ENCODE measurements at regions not wholly inside any gene's neighbourhood (a gene's known extent, or its start where the extent isn't known, plus 50 kb on each side); places are given as distances from the start of the nearest gene placed in this dataset.

DNA sequence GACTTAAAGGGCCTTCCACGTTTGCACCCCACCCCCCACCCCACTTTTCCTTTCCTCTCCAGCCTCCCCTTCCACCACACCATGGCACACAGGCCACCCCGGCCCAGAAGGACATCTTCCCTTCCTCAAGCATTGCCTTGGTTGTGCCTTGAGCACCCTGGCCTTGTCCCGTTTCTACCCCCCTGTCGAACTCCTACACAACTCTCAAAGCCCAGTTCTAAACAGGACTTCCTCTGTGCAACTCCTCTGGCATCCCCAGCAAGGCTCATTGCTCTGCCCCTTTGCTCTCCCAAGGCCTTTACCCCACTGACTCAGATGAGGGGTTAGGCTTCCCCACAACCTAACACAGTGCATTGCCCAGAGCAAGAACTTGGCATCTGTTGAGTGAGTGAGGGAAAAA, 136.1 kb downstream of the HERPUD2 start:
- POLR2A ChIA-PET = no interaction called here
- TF ChIP-seq, protein P1, sequence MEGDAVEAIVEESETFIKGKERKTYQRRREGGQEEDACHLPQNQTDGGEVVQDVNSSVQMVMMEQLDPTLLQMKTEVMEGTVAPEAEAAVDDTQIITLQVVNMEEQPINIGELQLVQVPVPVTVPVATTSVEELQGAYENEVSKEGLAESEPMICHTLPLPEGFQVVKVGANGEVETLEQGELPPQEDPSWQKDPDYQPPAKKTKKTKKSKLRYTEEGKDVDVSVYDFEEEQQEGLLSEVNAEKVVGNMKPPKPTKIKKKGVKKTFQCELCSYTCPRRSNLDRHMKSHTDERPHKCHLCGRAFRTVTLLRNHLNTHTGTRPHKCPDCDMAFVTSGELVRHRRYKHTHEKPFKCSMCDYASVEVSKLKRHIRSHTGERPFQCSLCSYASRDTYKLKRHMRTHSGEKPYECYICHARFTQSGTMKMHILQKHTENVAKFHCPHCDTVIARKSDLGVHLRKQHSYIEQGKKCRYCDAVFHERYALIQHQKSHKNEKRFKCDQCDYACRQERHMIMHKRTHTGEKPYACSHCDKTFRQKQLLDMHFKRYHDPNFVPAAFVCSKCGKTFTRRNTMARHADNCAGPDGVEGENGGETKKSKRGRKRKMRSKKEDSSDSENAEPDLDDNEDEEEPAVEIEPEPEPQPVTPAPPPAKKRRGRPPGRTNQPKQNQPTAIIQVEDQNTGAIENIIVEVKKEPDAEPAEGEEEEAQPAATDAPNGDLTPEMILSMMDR (IDR thresholded peaks at IDR 0.05; ENCODE audit: low read depth, low read length) = no peak

DNA sequence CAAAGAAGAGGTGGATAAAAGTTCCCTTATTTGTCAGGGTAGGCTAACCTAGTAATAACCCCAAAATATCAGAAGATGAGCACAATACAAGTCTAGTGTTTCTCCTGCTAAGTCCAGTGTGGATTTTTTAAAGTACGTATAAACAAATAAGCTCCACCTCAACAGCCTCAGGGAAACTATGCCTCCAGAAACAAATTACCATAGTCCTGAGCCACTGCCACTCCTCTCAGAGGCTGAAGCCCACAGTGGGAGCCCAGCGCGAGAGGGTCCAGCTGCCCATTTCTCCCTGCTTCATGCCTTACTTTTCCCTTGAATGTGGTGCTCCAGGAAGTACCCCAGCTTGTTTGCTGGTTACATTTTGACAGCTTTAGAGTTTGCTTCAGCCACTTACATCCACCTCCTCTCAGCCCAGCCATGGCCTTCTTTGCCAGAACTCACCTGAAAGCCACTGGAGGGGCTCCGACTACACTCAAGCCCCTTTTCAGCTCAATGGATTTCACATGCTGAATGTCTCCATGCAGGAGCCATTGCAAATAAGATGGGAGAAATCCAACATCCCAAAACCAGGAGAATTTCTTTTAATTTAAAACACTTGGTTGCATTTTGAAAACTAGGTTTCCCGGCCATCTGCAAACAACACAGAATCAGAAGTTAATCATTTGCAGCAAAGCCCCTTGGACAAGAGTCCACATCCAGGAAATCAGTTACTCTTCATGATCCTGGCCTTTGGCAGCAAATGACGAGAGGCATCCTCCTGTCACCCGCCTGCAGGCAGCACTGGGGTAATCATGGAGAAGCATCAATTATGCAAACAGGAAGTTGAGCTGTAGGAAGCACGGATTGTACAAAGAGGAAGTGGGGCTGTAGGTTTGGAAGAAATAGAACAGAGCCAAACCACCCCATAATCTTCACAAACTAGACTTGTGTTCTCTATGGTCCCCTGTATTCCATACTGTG, 138.1 kb downstream of the HERPUD2 start:
- DNase-seq (ENCODE audit: low read depth, low spot score) = no peak
- Histone ChIP-seq H3K4me3 (ENCODE audit: low read depth, low read length) (no peak overlapping the region), H3K27ac (ENCODE audit: low read depth, low read length) (no peak overlapping the region), H3K9me3 (ENCODE audit: control insufficient read depth, insufficient read depth, low read length) (no peaks in the 10 kb centered on the region), H3K27me3 (ENCODE audit: control insufficient read depth, insufficient read depth, low read length) (no peaks in the 10 kb centered on the region)
- ChIA-PET CTCF (no interaction called here), POLR2A (no interaction called here)
- TF ChIP-seq, protein P1 (IDR thresholded peaks at IDR 0.05; ENCODE audit: low read depth, low read length) = no peak

More for the DNA sequence above, 136.1 kb downstream of the HERPUD2 start:
- no peaks in the 10 kb centered on the region for H3K27me3 ChIP-seq (ENCODE audit: control insufficient read depth, insufficient read depth, low read length)
- DNase-seq (ENCODE audit: low read depth, low spot score) = no peak
- H3K4me3 ChIP-seq (ENCODE audit: low read depth, low read length) = no peak overlapping the region
- CTCF ChIA-PET = no interaction called here
- no peaks in the 10 kb centered on the region for H3K9me3 ChIP-seq (ENCODE audit: control insufficient read depth, insufficient read depth, low read length)
- H3K27ac ChIP-seq (ENCODE audit: low read depth, low read length) = no peak overlapping the region

DNA sequence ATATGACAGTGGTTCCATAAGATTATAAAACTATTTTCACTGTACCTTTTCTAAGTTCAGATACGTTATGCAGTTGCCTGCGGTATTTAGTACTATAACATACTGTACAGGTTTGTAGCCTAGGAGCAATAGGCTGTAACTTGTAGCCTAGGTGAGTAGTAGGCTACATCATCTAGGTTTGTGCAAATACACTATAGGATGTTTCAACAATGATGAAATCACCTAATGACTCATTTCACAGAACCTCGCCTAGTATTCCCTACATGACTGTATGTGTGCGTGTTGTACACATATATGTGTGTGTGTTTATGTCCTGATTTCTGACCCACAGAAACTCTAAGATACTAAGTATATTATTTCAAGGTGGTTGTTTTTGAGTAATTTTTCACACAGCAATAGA, 139.0 kb downstream of the HERPUD2 start:
- TF ChIP-seq, protein P1 (IDR thresholded peaks at IDR 0.05; ENCODE audit: low read depth, low read length) = no peak
- no peak overlapping the region for H3K27ac ChIP-seq (ENCODE audit: low read depth, low read length)
- CTCF ChIA-PET = no interaction called here
- H3K9me3 ChIP-seq (ENCODE audit: control insufficient read depth, insufficient read depth, low read length) = no peaks in the 10 kb centered on the region
- DNase-seq (ENCODE audit: low read depth, low spot score) = no peak
- H3K27me3 ChIP-seq (ENCODE audit: control insufficient read depth, insufficient read depth, low read length) = no peaks in the 10 kb centered on the region
- H3K4me3 ChIP-seq (ENCODE audit: low read depth, low read length) = no peak overlapping the region
- POLR2A ChIA-PET = no interaction called here

DNA sequence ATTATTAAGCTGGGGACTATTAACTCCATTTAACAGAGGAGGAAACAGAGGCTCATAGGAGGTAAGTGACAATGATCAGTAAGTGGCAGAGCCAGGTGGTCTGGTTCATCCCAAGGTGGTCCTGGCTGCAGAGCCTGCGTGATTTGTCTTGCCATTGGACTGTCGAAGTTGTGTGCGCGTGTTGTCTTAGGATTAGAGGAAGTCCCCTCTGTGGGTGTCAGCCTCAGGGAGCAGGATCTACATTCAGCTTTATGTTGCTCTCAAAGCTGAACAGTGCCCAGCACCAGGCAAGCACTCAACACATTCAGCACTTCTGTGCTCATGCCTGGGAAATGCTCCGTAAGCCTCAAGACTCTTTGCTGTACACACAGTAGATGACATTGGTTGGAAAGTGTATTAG, 139.5 kb downstream of the HERPUD2 start:
- CTCF ChIA-PET = no interaction called here
- TF ChIP-seq, protein P1 (IDR thresholded peaks at IDR 0.05; ENCODE audit: low read depth, low read length) = no peak
- POLR2A ChIA-PET = no interaction called here

DNA sequence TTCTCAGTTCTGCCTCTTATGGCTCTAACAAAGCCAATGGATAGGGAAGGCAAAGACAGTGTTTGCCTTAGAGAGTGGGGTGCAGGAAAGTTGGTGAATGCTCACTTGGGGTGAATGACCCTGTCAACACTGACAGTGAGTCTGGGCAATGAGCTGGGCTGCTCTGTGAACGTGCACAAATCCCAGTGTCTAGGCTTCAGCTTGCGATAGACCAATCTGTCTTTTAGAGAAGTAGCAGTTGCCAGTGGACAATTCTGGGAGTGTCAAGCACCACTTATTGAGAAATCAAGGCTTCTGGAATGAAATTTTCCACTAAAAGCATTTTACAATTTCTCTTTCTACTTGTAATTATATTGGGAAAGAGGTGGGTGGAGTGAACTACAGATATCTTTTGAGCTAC, 141.4 kb downstream of the HERPUD2 start:
- H3K4me3 ChIP-seq (ENCODE audit: low read depth, low read length) = no peak overlapping the region
- H3K27me3 ChIP-seq (ENCODE audit: control insufficient read depth, insufficient read depth, low read length) = no peaks in the 10 kb centered on the region
- no peaks in the 10 kb centered on the region for H3K9me3 ChIP-seq (ENCODE audit: control insufficient read depth, insufficient read depth, low read length)
- DNase-seq (ENCODE audit: low read depth, low spot score) = no peak
- ChIA-PET CTCF (interaction anchor here (0.6 to 2.0 kb wide), 5 partner anchors 14 to 156 kb away, joined by 3 to 8 read pairs (median 4); no protein-coding TSS in a partner anchor), POLR2A (interaction anchor here (0.7 kb wide), 1 partner anchor 32 kb away, joined by 3 read pairs; no protein-coding TSS in a partner anchor)
- TF ChIP-seq, protein P1 (IDR thresholded peaks at IDR 0.05; ENCODE audit: low read depth, low read length) = no peak
- no peak overlapping the region for H3K27ac ChIP-seq (ENCODE audit: low read depth, low read length)

More for the DNA sequence above, 139.5 kb downstream of the HERPUD2 start:
- Histone ChIP-seq H3K27ac (ENCODE audit: low read depth, low read length) (no peak overlapping the region), H3K4me3 (ENCODE audit: low read depth, low read length) (no peak overlapping the region), H3K9me3 (ENCODE audit: control insufficient read depth, insufficient read depth, low read length) (no peaks in the 10 kb centered on the region), H3K27me3 (ENCODE audit: control insufficient read depth, insufficient read depth, low read length) (no peaks in the 10 kb centered on the region)
- DNase-seq (ENCODE audit: low read depth, low spot score) = no peak

All from AG04450 (cell line).